ENCODE measurements at regions not wholly inside any gene's neighbourhood (a gene's known extent, or its start where the extent isn't known, plus 50 kb on each side); places are given as distances from the start of the nearest gene placed in this dataset.

DNA sequence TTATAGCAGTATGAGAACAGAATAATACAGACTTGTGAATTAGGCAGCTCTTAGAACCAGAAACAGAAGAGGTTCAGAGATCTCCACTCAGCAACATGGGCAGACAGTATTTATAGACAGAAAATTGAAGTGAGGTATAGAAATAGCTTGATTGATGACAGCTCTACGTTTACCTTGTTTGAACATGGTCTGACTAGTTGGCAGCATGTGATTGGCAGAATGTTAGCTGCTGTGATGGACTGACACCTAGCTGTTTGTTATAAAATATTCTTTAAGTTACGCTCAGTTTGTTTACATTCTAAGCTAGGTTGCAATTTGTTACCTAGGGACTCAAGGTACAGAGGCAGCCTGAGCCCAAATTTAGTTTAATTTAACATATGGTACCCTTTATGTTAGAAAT, 73.7 kb upstream of the TMEM229A start (continued):
- no peak for TF ChIP-seq ZNF462 (CRISPR knock-in tag; IDR thresholded peaks at IDR 0.05)
- TF ChIP-seq STAT1 (IDR thresholded peaks at IDR 0.05; ENCODE audit: unreplicated experiment), result no peak
- TF ChIP-seq NANOG (IDR thresholded peaks at IDR 0.05; ENCODE audit: borderline replicate concordance), result no peak
- no peak for TF ChIP-seq CREB1 (CRISPR knock-in tag; IDR thresholded peaks at IDR 0.05; ENCODE audit: low read depth)
- TF ChIP-seq POLR2AphosphoS5 (IDR thresholded peaks at IDR 0.05; ENCODE audit: low read depth), result no peak
- TF ChIP-seq ZNF331 (CRISPR knock-in tag; IDR thresholded peaks at IDR 0.05; ENCODE audit: low read depth), result no peak
- TF ChIP-seq, protein P1, sequence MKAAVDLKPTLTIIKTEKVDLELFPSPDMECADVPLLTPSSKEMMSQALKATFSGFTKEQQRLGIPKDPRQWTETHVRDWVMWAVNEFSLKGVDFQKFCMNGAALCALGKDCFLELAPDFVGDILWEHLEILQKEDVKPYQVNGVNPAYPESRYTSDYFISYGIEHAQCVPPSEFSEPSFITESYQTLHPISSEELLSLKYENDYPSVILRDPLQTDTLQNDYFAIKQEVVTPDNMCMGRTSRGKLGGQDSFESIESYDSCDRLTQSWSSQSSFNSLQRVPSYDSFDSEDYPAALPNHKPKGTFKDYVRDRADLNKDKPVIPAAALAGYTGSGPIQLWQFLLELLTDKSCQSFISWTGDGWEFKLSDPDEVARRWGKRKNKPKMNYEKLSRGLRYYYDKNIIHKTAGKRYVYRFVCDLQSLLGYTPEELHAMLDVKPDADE (IDR thresholded peaks at IDR 0.05), result no peak
- TF ChIP-seq, protein P2, sequence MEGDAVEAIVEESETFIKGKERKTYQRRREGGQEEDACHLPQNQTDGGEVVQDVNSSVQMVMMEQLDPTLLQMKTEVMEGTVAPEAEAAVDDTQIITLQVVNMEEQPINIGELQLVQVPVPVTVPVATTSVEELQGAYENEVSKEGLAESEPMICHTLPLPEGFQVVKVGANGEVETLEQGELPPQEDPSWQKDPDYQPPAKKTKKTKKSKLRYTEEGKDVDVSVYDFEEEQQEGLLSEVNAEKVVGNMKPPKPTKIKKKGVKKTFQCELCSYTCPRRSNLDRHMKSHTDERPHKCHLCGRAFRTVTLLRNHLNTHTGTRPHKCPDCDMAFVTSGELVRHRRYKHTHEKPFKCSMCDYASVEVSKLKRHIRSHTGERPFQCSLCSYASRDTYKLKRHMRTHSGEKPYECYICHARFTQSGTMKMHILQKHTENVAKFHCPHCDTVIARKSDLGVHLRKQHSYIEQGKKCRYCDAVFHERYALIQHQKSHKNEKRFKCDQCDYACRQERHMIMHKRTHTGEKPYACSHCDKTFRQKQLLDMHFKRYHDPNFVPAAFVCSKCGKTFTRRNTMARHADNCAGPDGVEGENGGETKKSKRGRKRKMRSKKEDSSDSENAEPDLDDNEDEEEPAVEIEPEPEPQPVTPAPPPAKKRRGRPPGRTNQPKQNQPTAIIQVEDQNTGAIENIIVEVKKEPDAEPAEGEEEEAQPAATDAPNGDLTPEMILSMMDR (conservative IDR thresholded peaks at IDR 0.05; ENCODE audit: low read depth in 2 of 2), result no peak
- no peak for TF ChIP-seq EZH2 (IDR thresholded peaks at IDR 0.05; ENCODE audit: low read depth, unreplicated experiment)
- no peak for TF ChIP-seq EZH2phosphoT487 (IDR thresholded peaks at IDR 0.05; ENCODE audit: unreplicated experiment)

Data from GM23338 (cell line).